ENCODE measurements at regions not wholly inside any gene's neighbourhood (a gene's known extent, or its start where the extent isn't known, plus 50 kb on each side); places are given as distances from the start of the nearest gene placed in this dataset.

GRCh38 chr22:27644566-27644965, 157.0 kb downstream of the MN1 start:
- no peak overlapping the region for H3K27ac ChIP-seq (ENCODE audit: low read depth, low read length)
- peaks cover 22% of the 10 kb centered on the region for H3K27me3 Mint-ChIP-seq (ENCODE audit: low read depth, unreplicated experiment)
- no peak for FAIRE-seq

DNA sequence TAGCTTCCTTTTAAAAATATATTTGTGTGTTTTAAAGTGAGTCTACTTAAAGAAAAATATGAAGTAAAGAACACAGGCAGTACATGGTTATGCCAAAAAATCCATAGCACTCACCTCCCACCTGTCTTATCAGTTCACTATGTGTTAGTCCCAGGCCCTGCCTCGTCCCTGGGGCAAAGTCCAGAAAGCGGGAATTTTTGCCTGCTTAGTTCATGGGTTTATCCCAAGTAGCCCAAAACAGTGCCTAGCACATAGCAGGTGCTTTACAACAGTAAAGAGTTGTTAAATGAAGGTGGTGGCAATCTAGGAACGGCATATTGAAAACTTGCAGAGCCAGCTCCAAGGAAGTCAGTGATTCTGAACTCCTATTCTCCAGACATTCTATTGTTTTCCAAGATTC, 154.0 kb downstream of the MN1 start:
- no peak overlapping the region for H3K27ac Mint-ChIP-seq (ENCODE audit: unreplicated experiment)
- no peaks in the 10 kb centered on the region for H3K79me2 ChIP-seq (ENCODE audit: insufficient read depth, low read length)
- H3K27me3 ChIP-seq (ENCODE audit: insufficient read depth, low read length): peaks cover 18% of the 10 kb centered on the region
- no peaks in the 10 kb centered on the region for H3K36me3 ChIP-seq (ENCODE audit: insufficient read depth, low read length)
- H3K9me3 ChIP-seq (ENCODE audit: insufficient read depth, low read depth, low read length): no peaks in the 10 kb centered on the region
- no peak overlapping the region for H3K9ac ChIP-seq (ENCODE audit: low read length)
- H3K36me3 Mint-ChIP-seq (ENCODE audit: low read depth, unreplicated experiment): no peaks in the 10 kb centered on the region
- no peak overlapping the region for H3K4me3 ChIP-seq (ENCODE audit: insufficient read depth, low read depth, low read length)
- peaks cover 27% of the 10 kb centered on the region for H3K27me3 Mint-ChIP-seq (ENCODE audit: low read depth, unreplicated experiment)
- FAIRE-seq: no peak
- TF ChIP-seq, protein P1, sequence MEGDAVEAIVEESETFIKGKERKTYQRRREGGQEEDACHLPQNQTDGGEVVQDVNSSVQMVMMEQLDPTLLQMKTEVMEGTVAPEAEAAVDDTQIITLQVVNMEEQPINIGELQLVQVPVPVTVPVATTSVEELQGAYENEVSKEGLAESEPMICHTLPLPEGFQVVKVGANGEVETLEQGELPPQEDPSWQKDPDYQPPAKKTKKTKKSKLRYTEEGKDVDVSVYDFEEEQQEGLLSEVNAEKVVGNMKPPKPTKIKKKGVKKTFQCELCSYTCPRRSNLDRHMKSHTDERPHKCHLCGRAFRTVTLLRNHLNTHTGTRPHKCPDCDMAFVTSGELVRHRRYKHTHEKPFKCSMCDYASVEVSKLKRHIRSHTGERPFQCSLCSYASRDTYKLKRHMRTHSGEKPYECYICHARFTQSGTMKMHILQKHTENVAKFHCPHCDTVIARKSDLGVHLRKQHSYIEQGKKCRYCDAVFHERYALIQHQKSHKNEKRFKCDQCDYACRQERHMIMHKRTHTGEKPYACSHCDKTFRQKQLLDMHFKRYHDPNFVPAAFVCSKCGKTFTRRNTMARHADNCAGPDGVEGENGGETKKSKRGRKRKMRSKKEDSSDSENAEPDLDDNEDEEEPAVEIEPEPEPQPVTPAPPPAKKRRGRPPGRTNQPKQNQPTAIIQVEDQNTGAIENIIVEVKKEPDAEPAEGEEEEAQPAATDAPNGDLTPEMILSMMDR (IDR thresholded peaks at IDR 0.05; ENCODE audit: insufficient read depth, low read depth, low read length): no peak
- TF ChIP-seq EZH2 (IDR thresholded peaks at IDR 0.05; ENCODE audit: insufficient read depth, low read length): no peak
- H3K27ac ChIP-seq (ENCODE audit: low read depth, low read length): no peak overlapping the region
- peaks cover 4% of the 10 kb centered on the region for H3K9me3 Mint-ChIP-seq (ENCODE audit: unreplicated experiment)
- no peak for DNase-seq (ENCODE audit: low read depth)
- H3K4me2 ChIP-seq (ENCODE audit: low read length): no peak overlapping the region
- no peak overlapping the region for H2AFZ ChIP-seq (ENCODE audit: low read depth, low read length)
- no peaks in the 10 kb centered on the region for H3K4me1 ChIP-seq (ENCODE audit: insufficient read depth, low read length)
- H3K4me3 Mint-ChIP-seq (ENCODE audit: unreplicated experiment): no peak overlapping the region
- no peaks in the 10 kb centered on the region for H4K20me1 ChIP-seq (ENCODE audit: insufficient read depth, low read length)
- H3K4me1 Mint-ChIP-seq (ENCODE audit: low read depth, unreplicated experiment): no peaks in the 10 kb centered on the region

More at GRCh38 chr22:27644566-27644965, 157.0 kb downstream of the MN1 start:
- Histone ChIP-seq H3K4me3 (ENCODE audit: insufficient read depth, low read depth, low read length) (no peak overlapping the region), H3K79me2 (ENCODE audit: insufficient read depth, low read length) (no peaks in the 10 kb centered on the region), H3K9ac (ENCODE audit: low read length) (no peak overlapping the region), H3K27me3 (ENCODE audit: insufficient read depth, low read length) (peaks cover 18% of the 10 kb centered on the region), H3K36me3 (ENCODE audit: insufficient read depth, low read length) (no peaks in the 10 kb centered on the region), H4K20me1 (ENCODE audit: insufficient read depth, low read length) (no peaks in the 10 kb centered on the region), H3K9me3 (ENCODE audit: insufficient read depth, low read depth, low read length) (no peaks in the 10 kb centered on the region), H2AFZ (ENCODE audit: low read depth, low read length) (no peak overlapping the region), H3K4me2 (ENCODE audit: low read length) (no peak overlapping the region), H3K4me1 (ENCODE audit: insufficient read depth, low read length) (no peaks in the 10 kb centered on the region)
- no peak overlapping the region for H3K27ac Mint-ChIP-seq (ENCODE audit: unreplicated experiment)
- peaks cover 4% of the 10 kb centered on the region for H3K9me3 Mint-ChIP-seq (ENCODE audit: unreplicated experiment)
- no peak overlapping the region for H3K4me3 Mint-ChIP-seq (ENCODE audit: unreplicated experiment)
- H3K36me3 Mint-ChIP-seq (ENCODE audit: low read depth, unreplicated experiment): no peaks in the 10 kb centered on the region
- DNase-seq (ENCODE audit: low read depth): no peak
- no peaks in the 10 kb centered on the region for H3K4me1 Mint-ChIP-seq (ENCODE audit: low read depth, unreplicated experiment)
- TF ChIP-seq EZH2 (IDR thresholded peaks at IDR 0.05; ENCODE audit: insufficient read depth, low read length): no peak
- TF ChIP-seq, protein P1 (IDR thresholded peaks at IDR 0.05; ENCODE audit: insufficient read depth, low read depth, low read length): no peak

DNA sequence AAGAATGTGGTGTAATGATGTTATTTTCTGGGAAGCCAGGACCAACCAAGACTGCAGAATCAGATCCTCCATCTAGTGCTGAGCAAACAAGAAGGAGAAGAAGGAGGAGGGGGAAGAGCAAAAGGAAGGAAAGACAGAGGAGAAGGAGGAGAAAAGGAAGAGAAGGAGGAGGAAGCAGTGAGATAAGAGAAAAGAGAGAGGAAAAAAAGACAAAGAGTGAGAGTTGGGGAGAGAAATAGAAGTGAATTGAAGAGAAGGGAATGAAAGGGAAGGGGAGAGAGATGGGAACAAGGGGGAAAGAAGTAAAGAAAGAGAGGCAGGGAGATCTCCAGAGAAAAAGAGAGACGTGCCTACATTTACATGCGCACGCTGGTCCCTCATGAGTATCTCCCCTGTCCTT, 153.5 kb downstream of the MN1 start:
- TF ChIP-seq EZH2 (IDR thresholded peaks at IDR 0.05; ENCODE audit: insufficient read depth, low read length): no peak
- TF ChIP-seq, protein P1 (IDR thresholded peaks at IDR 0.05; ENCODE audit: insufficient read depth, low read depth, low read length): no peak
- Mint-ChIP-seq H3K27me3 (ENCODE audit: low read depth, unreplicated experiment) (peaks cover 24% of the 10 kb centered on the region), H3K9me3 (ENCODE audit: unreplicated experiment) (peaks cover 4% of the 10 kb centered on the region), H3K4me1 (ENCODE audit: low read depth, unreplicated experiment) (no peaks in the 10 kb centered on the region), H3K27ac (ENCODE audit: unreplicated experiment) (no peak overlapping the region), H3K36me3 (ENCODE audit: low read depth, unreplicated experiment) (no peaks in the 10 kb centered on the region), H3K4me3 (ENCODE audit: unreplicated experiment) (no peak overlapping the region)
- Histone ChIP-seq H3K4me3 (ENCODE audit: insufficient read depth, low read depth, low read length) (no peak overlapping the region), H3K4me2 (ENCODE audit: low read length) (no peak overlapping the region), H3K79me2 (ENCODE audit: insufficient read depth, low read length) (no peaks in the 10 kb centered on the region), H3K4me1 (ENCODE audit: insufficient read depth, low read length) (no peaks in the 10 kb centered on the region), H3K27me3 (ENCODE audit: insufficient read depth, low read length) (peaks cover 18% of the 10 kb centered on the region), H4K20me1 (ENCODE audit: insufficient read depth, low read length) (no peaks in the 10 kb centered on the region), H3K9me3 (ENCODE audit: insufficient read depth, low read depth, low read length) (no peaks in the 10 kb centered on the region), H2AFZ (ENCODE audit: low read depth, low read length) (no peak overlapping the region), H3K27ac (ENCODE audit: low read depth, low read length) (no peak overlapping the region), H3K36me3 (ENCODE audit: insufficient read depth, low read length) (no peaks in the 10 kb centered on the region), H3K9ac (ENCODE audit: low read length) (no peak overlapping the region)
- no peak for FAIRE-seq
- DNase-seq (ENCODE audit: low read depth): no peak

Measured in astrocyte (in vitro differentiated cells and primary cell).